ENCODE measurements at regions not wholly inside any gene's neighbourhood (a gene's known extent, or its start where the extent isn't known, plus 50 kb on each side); places are given as distances from the start of the nearest gene placed in this dataset.

DNA sequence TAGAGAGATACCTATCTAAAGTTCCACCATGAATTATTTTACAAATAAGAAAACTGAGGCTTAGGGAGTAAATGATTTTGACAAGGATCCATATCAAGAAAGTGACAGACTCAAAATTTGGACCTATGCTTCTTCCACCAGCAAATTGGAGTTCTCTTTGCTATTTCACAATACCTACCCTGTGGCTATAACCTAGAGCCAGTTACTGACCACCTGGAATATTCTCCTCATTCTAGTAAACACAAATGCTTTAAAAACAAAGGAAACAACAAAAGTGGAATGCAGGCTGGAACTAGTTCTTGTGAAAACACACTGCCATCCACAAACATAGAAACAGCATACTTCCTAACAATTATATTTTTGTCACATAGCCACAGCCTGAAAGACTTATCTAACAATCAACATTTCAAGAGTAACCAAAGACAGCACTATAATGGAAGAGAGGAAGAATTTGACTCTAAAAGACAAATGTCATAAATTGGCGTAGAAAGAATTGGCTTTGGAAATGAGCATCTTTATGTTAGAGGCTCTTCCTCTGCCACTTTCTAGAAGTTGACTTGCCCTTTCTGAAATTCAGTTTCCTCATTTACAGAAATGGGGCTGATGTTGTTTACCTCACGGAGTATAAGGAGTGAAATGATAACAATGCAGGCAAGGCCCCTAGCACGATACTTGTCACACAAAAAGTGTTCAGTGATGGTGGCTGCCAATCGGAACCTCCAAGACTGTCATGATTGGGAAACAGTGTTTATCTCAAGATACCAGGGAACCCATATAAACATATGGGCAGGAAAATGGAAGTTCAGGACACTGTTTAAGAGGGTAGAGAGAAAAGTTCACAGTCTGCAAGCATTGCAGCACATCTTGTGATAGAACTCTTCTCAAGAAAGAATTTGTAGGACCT, 138.6 kb upstream of the LGR5 start:
- TF ChIP-seq, protein P1, sequence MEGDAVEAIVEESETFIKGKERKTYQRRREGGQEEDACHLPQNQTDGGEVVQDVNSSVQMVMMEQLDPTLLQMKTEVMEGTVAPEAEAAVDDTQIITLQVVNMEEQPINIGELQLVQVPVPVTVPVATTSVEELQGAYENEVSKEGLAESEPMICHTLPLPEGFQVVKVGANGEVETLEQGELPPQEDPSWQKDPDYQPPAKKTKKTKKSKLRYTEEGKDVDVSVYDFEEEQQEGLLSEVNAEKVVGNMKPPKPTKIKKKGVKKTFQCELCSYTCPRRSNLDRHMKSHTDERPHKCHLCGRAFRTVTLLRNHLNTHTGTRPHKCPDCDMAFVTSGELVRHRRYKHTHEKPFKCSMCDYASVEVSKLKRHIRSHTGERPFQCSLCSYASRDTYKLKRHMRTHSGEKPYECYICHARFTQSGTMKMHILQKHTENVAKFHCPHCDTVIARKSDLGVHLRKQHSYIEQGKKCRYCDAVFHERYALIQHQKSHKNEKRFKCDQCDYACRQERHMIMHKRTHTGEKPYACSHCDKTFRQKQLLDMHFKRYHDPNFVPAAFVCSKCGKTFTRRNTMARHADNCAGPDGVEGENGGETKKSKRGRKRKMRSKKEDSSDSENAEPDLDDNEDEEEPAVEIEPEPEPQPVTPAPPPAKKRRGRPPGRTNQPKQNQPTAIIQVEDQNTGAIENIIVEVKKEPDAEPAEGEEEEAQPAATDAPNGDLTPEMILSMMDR (IDR thresholded peaks at IDR 0.05), result no peak
- no peak for TF ChIP-seq ZFX (IDR thresholded peaks at IDR 0.05; ENCODE audit: borderline replicate concordance)

Measured in 22Rv1 (cell line).